ENCODE measurements at regions not wholly inside any gene's neighbourhood (a gene's known extent, or its start where the extent isn't known, plus 50 kb on each side); places are given as distances from the start of the nearest gene placed in this dataset.

DNA sequence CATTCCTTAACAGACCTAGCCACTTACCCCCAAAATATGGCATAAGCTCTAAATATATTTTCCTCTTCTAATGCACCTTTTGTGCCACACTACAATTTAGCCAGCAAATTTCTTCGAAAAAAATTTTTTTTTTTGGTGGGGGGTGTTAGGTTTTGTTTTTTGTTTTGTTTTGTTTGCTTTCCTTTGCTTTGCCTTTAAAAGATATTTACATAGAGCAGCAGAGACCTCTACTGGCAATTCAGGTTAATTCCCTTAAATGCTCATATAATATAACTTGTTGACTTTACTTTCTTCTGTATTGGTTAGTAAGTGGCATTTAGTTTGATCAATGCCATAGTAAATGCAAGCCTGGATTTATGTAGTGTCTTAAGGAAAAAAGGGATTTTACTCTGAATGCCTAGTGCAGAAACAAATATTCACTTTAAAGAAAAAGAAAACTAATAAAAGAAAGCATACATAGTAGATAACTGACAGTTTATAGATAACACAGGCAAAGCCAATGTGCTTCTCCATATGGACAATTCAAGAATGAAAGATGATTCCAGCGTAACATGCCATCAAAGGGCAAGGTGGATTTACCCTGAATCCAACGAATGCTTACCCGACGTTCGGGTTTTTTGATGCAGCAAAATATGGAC is 1250.6 kb downstream of the GATA3 start:
- Mint-ChIP-seq H3K27me3 (ENCODE audit: unreplicated experiment) (no peaks in the 10 kb centered on the region), H3K9me3 (ENCODE audit: unreplicated experiment) (no peaks in the 10 kb centered on the region), H3K4me3 (ENCODE audit: unreplicated experiment) (no peak overlapping the region), H3K27ac (ENCODE audit: unreplicated experiment) (no peak overlapping the region), H3K4me1 (ENCODE audit: unreplicated experiment) (peaks cover 4% of the 10 kb centered on the region), H3K36me3 (ENCODE audit: low read depth, unreplicated experiment) (no peaks in the 10 kb centered on the region)
- DNase-seq (ENCODE audit: low spot score): no peak
- TF ChIP-seq, protein P1, sequence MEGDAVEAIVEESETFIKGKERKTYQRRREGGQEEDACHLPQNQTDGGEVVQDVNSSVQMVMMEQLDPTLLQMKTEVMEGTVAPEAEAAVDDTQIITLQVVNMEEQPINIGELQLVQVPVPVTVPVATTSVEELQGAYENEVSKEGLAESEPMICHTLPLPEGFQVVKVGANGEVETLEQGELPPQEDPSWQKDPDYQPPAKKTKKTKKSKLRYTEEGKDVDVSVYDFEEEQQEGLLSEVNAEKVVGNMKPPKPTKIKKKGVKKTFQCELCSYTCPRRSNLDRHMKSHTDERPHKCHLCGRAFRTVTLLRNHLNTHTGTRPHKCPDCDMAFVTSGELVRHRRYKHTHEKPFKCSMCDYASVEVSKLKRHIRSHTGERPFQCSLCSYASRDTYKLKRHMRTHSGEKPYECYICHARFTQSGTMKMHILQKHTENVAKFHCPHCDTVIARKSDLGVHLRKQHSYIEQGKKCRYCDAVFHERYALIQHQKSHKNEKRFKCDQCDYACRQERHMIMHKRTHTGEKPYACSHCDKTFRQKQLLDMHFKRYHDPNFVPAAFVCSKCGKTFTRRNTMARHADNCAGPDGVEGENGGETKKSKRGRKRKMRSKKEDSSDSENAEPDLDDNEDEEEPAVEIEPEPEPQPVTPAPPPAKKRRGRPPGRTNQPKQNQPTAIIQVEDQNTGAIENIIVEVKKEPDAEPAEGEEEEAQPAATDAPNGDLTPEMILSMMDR (IDR thresholded peaks at IDR 0.05; ENCODE audit: unreplicated experiment): peak; percentile 50

DNA sequence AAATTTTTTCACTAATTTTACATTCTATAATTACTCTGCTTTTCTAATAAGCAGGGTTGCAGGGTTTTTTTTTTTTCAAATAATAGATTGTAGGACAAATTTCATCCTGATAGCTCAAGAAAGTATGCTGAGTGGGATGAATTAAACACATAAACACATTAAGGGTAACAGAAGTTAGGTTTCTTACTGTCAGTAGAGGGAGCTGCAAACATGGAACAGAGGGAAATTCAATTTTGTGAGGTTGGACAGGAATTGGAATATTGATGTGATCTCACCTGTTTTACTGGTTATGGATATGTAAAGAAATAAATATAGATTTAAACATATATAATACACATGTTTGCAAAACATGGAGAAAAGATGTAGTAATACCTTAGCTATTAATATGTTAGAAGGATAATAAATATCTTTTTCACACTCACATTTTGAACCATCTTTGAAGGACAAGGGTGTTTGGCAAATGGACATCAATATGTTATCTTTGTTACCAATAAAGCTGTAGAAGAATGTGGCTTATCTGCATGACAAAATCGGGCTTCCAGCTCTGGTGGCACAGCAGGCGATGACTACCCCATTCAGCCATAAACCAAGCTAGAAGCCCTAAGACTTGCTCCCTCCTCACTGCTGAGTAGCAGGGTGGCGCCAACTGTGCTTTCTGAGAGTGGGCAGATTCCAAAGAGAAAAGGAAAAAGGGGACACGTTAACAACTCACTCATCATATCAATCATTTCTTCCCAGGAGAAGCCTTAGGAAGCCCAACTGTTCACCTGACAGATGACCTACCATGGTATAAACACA is 1257.4 kb downstream of the GATA3 start:
- H3K4me3 Mint-ChIP-seq (ENCODE audit: unreplicated experiment): no peak overlapping the region
- TF ChIP-seq, protein P1 (IDR thresholded peaks at IDR 0.05; ENCODE audit: unreplicated experiment): peak; percentile 14
- H3K27ac Mint-ChIP-seq (ENCODE audit: unreplicated experiment): no peak overlapping the region
- no peak for DNase-seq (ENCODE audit: low spot score)
- H3K9me3 Mint-ChIP-seq (ENCODE audit: unreplicated experiment): no peaks in the 10 kb centered on the region
- H3K4me1 Mint-ChIP-seq (ENCODE audit: unreplicated experiment): no peaks in the 10 kb centered on the region
- peaks cover 2% of the 10 kb centered on the region for H3K27me3 Mint-ChIP-seq (ENCODE audit: unreplicated experiment)
- no peaks in the 10 kb centered on the region for H3K36me3 Mint-ChIP-seq (ENCODE audit: low read depth, unreplicated experiment)

DNA sequence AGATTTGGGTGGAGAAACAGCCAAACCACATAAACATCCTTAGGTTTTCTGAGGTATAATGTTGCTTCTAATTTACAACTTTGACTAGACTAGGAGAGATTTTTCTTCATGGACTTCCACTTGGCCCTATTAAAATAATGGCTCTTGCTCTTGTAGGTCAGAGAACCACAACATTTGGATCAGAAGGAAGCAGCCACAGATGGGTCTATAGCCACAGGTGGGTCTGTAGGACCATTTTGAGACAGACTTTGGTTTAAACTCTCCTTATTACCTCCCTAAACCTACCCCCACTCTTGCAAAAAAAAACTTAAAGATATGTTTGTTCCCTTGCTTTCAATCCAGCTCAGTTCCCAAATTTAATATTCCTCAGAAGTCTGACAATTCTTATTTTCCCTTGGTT is 1260.8 kb downstream of the GATA3 start:
- Mint-ChIP-seq H3K36me3 (ENCODE audit: low read depth, unreplicated experiment) (no peaks in the 10 kb centered on the region), H3K27ac (ENCODE audit: unreplicated experiment) (no peak overlapping the region), H3K27me3 (ENCODE audit: unreplicated experiment) (peaks cover 2% of the 10 kb centered on the region), H3K9me3 (ENCODE audit: unreplicated experiment) (no peaks in the 10 kb centered on the region), H3K4me1 (ENCODE audit: unreplicated experiment) (no peaks in the 10 kb centered on the region), H3K4me3 (ENCODE audit: unreplicated experiment) (no peak overlapping the region)
- TF ChIP-seq, protein P1 (IDR thresholded peaks at IDR 0.05; ENCODE audit: unreplicated experiment): no peak
- DNase-seq (ENCODE audit: low spot score): no peak

DNA sequence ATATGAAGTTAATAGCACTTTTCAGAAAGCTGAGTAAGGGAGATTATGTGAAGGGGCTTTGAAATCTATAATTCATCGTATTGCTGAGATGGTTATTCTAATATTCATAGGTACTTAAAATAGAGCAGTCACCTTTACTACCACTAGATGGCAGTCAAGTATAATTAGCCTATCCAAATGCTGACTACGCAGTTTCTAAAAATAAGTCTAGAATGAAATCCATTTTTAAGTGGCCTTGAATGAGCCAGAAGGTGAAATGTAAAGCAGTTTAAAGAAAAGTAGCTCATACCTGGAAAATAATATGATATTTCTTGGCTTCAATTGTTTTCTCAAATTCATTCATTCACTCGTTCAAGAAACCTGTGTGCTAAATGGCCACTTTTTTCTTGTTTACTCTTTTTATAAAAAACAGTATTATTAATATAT is 1277.1 kb downstream of the GATA3 start:
- H3K4me1 Mint-ChIP-seq (ENCODE audit: unreplicated experiment): no peaks in the 10 kb centered on the region
- peaks cover 5% of the 10 kb centered on the region for H3K27me3 Mint-ChIP-seq (ENCODE audit: unreplicated experiment)
- no peaks in the 10 kb centered on the region for H3K36me3 Mint-ChIP-seq (ENCODE audit: low read depth, unreplicated experiment)
- no peak for DNase-seq (ENCODE audit: low spot score)
- no peak overlapping the region for H3K4me3 Mint-ChIP-seq (ENCODE audit: unreplicated experiment)
- H3K27ac Mint-ChIP-seq (ENCODE audit: unreplicated experiment): no peak overlapping the region
- no peaks in the 10 kb centered on the region for H3K9me3 Mint-ChIP-seq (ENCODE audit: unreplicated experiment)
- TF ChIP-seq, protein P1 (IDR thresholded peaks at IDR 0.05; ENCODE audit: unreplicated experiment): peak; percentile 93

DNA sequence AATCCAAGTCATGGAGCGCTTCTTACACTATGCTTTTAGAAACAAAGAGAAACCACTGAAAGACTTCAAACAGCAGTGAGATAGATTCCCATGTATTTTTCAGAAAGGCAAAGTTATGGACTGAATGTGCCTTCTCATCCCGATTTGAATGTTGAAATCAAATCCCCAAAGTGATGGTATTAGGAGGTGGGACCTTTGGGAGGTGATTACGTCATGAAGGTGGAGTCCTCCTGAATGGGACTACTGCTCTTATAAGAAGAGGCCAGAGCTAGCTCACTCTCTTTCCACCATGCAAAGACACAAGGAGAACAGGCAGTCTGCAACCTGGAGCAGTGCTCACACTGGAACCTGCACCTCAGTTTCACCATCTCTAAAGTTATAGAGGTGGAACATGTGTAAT is 1279.8 kb downstream of the GATA3 start:
- peaks cover 7% of the 10 kb centered on the region for H3K27me3 Mint-ChIP-seq (ENCODE audit: unreplicated experiment)
- H3K4me1 Mint-ChIP-seq (ENCODE audit: unreplicated experiment): peaks cover 6% of the 10 kb centered on the region
- no peak for DNase-seq (ENCODE audit: low spot score)
- no peaks in the 10 kb centered on the region for H3K36me3 Mint-ChIP-seq (ENCODE audit: low read depth, unreplicated experiment)
- H3K4me3 Mint-ChIP-seq (ENCODE audit: unreplicated experiment): no peak overlapping the region
- no peak overlapping the region for H3K27ac Mint-ChIP-seq (ENCODE audit: unreplicated experiment)
- no peaks in the 10 kb centered on the region for H3K9me3 Mint-ChIP-seq (ENCODE audit: unreplicated experiment)
- TF ChIP-seq, protein P1 (IDR thresholded peaks at IDR 0.05; ENCODE audit: unreplicated experiment): no peak
